ENCODE measurements at regions not wholly inside any gene's neighbourhood (a gene's known extent, or its start where the extent isn't known, plus 50 kb on each side); places are given as distances from the start of the nearest gene placed in this dataset.
"Not testable (repeated sequence)": the region's sequence is repeated elsewhere in the genome, so short reads cannot be mapped to it uniquely, and the experiment has no call there.

GRCh38 chr1:213484333-213484732, 433.3 kb downstream of the RPS6KC1 start:
- DNase-seq, result no peak

GRCh38 chr1:213484758-213485157, 433.7 kb downstream of the RPS6KC1 start:
- no peak for DNase-seq

DNA sequence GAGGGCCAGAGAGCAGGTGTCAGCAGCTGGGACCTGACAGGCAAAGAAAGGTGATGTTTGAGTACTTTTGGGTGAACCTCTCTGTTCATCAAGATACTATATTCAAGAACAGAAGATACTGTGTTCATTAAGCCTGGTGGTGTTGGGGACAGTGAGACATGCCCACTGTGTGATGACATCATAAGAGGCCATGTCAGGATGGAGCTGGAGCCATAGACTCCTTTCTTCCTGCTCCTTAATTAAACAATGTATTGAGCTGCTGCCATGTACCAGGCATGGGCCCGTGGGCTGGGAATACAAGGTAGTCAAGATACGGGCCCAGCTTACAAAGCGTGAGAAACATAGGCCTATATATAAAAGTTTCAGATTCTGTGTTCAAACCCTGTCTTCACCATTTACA, 435.4 kb downstream of the RPS6KC1 start:
- DNase-seq, result no peak

DNA sequence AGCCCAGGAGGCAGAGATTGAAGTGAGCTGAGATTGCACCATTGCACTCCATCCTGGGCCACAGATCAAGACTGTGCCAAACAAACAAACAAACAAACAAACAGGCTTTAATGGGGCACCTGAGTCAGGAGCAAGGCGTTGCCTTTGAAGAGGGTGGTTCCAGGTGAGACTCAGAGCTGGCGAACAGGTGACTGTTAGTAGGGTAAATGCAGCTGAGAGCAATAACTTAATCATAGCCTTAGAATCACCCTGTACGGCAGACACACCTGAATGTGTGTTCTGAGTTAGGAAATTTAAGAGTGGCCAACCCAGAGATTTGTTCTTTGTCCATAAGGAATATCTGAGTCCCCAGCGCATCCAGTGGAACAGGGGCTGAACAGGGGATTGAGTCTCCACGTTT, 440.4 kb downstream of the RPS6KC1 start:
- DNase-seq, result no peak

DNA sequence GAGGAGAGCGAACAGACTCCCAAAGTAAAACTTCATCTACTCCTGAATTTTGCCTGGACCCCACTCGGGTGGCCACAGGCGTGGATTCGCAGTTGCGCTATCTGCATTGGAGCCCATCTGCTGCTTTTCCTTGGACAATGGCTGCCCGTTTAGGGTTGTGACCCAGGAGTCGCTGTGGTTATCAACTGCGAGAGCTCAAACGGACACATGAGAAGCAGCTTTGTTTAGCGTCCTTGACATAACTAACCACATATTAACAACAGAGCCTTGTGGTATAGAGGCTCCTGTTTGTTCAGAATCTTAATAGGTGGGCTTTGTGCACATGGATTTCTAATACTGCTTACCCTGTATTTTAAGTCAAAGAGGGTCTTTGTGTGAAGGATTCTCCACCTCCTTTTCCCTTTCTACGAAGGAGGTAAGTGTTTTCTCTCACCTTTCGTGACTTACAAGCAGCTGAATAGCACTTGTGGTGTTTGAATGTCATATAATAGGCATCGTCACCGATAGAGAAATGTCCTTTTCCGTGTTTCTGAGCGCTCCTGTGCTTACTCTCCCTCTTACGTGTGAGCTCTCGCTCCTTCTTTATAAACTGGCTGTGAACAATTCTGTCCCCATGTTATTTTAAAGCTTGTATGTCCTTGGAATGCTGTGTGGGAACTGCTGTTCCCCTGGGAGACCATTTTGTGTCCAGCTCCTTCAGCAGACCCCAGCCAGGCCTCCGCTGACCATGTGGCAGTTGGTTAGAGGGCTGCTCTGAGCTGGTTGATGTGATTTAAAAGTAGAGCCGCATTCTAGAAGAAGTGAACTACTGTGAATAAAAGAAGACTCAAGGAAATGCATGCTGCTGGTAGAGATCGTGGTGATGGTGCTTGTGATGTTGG, 441.4 kb downstream of the RPS6KC1 start:
- no peak for DNase-seq

DNA sequence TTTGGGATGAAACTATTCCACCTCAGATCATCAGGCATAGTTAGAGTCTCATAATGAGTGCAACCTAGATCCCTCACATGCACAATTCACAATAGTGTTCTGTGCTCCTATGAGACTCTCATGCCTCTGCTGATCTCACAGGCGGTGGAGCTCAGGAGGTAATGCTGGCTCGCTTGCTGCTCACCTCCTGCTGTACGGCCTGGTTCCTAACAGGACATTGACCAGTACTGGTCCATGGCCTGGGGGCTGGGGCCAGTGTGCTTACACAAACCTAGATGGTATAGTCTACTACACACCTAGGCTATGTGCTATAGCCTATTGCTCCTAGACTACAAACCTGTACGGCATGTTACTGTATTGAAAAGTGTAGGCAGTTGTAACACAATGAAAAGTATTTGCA, 448.4 kb downstream of the RPS6KC1 start:
- DNase-seq, result no peak

GRCh38 chr1:213507472-213508223, 456.6 kb downstream of the RPS6KC1 start:
- no peak for DNase-seq

- no peak for DNase-seq
Observed at GRCh38 chr1:213511173-213511572, 460.1 kb downstream of the RPS6KC1 start.

DNA sequence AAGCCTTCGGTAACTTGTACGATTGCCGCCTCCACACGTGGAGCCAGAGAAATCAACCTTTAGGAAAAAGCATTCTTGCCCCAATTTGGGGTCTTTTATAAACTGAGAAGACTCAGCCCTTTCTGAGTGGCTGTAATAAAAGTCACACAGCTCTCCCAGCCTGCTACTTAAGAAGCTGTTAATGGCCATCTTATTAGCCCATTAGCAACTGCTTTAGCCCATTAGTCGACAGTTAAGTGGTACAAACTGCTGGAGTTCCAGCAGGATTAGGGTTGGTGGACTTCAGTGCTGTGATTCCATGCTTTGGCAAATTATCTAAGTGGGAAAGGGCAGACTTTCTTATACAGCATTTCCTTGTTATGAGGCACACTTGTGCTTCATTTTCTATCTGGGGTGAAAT, 461.3 kb downstream of the RPS6KC1 start:
- DNase-seq, result no peak

GRCh38 chr1:213513006-213513405, 462.0 kb downstream of the RPS6KC1 start:
- DNase-seq, result no peak

DNA sequence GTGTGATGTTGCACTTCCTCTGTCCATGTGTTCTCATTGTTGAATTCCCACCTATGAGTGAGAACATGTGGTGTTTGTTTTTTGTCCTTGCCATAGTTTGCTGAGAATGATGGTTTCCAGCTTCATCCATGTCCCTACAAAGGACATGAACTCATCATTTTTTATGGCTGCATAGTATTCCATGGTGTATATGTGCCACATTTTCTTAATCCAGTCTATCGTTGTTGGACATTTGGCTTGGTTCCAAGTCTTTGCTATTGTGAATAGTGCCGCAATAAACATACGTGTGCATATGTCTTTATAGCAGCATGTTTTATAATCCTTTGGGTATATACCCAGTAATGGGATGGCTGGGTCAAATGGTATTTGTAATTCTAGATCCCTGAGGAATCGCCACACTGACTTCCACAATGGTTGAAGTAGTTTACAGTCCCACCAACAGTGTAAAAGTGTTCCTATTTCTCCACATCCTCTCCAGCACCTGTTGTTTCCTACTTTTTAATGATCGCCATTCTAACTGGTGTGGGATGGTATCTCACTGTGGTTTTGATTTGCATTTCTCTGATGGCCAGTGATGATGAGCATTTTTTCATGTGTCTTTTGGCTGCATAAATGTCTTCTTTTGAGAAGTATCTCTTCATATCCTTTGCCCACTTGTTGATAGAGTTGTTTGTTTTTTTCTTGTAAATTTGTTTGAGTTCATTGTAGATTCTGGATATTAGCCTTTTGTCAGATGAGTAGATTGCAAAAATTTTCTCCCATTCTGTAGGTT, 463.6 kb downstream of the RPS6KC1 start:
- not testable (repeated sequence) for DNase-seq

DNA sequence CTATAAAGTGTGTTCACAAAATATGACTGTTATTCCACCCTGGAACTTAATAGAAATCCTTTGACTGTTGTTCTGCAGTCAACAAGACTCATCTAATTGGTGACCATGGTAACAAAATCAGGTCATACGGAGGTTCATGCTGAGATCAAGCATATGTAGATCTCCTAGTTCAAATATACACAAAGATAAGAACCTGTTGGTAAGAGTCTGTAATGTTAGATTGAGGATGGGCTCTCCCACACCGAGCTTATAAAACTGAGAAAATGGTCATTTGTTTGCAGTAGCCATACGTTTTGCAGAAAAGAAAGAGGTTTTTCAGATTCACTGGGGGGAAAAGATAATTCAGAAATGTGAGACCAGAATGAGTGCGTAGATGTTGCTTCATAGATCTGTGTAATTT, 468.1 kb downstream of the RPS6KC1 start:
- DNase-seq, result peak; percentile 34

DNA sequence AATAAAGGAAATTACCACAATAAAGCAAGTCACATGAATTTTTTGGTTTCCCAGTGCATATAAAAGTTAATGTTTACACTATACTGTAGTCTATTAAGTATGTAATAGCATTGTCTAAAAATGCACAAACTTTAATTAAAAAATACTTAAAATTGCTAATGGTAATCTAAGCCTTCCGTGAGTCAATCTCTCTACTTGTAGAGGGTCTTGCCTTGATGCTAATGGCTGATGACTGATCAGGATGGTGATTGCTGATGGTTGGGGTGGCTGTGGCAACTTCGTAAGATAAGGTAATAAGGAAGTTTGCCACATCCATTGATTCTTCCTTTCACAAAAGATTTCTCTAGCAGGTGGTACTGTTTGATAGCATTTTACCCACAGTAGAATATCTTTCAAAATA, 466.6 kb upstream of the PROX1 start:
- DNase-seq, result no peak

DNA sequence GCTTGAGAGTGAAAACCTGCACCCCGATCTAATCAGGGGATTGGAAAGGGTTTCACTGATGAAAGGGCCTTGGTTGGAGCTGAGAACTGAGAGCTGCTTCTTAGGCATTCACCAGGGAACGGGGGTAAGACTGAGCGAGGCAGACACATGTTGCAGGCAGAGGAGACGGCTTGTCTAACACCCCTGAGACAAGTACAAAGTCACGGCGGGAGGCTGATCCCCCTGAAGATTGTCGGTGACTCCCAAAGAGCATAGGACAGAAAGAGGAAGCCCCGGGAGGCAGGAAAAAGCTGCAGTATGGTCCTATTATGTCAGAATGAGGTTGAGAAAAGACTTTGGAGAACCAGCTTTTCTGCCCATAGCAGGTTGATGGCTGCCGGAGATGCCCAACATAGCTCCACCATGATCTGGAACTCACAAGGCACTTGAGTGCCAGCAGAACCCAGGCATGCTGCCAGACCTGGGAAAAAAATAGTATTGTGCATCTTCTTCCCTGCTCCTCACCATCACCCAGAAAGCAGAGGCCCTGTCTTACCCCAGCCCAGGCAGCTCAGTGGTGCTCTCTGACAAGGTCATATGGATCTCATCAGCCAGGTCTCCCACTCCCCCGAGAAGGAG, 463.9 kb upstream of the PROX1 start:
- no peak for DNase-seq

GRCh38 chr1:213526306-213526705, 461.5 kb upstream of the PROX1 start:
- no peak for DNase-seq

DNA sequence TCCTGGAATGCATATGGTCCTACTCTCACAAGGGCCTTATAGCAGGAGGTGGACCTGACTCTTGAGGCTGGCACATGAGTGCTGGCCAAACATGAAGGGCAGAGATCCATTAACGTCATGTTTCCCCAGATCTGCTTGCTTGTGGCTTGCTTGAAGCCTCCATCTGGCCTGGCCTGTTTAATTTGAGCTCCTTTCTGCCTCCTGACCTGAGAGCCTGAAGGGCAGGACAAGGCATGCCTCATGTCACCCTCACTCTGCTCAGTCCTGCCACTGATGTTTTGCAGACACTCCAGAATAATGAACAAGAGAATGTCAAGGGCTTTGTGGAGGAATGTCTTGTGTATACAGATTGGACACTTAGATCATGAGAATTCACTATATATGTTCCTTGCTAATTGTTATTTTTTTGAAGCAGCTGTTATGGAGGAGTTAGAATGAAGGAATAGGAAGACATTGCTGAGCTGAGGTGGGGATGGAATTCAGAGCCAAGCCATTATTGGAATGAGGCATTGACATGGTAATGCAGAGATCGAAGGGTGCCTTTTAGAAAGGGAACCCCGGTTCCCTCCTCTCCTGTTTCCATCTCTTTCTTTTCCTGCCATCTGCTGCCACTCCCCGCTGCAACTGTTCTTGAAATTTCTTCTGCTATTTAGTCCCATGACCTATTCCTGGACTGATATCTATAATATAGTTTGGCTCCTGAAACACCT, 457.0 kb upstream of the PROX1 start:
- no peak for DNase-seq

- DNase-seq, result no peak
Observed at GRCh38 chr1:213531369-213532310, 456.1 kb upstream of the PROX1 start.

DNA sequence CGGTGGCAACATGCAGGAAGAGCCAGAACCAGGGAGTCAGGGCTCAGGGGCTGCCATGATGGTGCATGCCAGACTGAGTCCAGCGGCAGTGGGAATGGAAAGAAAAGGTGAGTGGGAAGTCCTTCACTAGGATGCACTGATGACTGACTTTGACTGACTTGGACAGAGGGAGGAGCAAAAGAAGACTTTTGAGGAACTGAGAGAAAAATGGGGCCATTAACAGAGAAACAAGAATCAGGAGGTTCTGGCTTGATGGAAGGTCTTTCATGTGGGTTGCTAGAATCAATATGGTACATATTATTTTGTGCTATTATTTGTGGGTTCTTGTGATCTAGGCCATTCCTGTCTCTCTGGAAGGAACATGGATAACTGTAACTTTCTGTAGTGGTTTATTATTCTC, 454.6 kb upstream of the PROX1 start:
- DNase-seq, result no peak

GRCh38 chr1:213535679-213536078, 452.1 kb upstream of the PROX1 start:
- no peak for DNase-seq

DNA sequence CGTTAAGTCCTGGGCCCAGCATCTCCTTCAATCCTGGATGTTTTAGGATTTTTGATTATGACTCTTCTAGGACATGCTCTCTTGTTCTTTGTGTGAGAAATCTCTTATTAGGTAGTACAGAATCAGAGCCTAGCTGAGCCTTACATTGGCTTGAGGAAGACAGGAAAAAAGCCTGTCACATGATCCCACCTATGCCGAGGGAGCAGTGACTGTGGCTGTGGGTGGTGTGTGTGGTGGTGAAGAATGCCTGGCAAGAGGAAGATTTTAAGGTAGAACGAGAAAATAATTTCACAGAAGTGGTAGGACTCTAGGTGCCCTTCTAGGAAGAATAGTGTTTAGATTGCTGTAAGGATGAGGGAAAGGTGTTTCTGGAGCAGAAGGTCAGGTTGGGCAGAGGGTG, 449.5 kb upstream of the PROX1 start:
- DNase-seq, result no peak

GRCh38 chr1:213539464-213539863, 448.3 kb upstream of the PROX1 start:
- no peak for DNase-seq
